GM12874 (cell line): ENCODE measurements at regions not wholly inside any gene's neighbourhood (a gene's known extent, or its start where the extent isn't known, plus 50 kb on each side); places are given as distances from the start of the nearest gene placed in this dataset.

Experiments used
- TF ChIP-seq, protein P1 (sequence below): IDR thresholded peaks from 2 replicates; pipeline ENCODE4 v1.5.1; 2011; ENCODE audit warnings: low read depth, mild to moderate bottlenecking, control low read depth, low read length, moderate library complexity; ENCODE audit not compliant: insufficient read depth

DNA sequence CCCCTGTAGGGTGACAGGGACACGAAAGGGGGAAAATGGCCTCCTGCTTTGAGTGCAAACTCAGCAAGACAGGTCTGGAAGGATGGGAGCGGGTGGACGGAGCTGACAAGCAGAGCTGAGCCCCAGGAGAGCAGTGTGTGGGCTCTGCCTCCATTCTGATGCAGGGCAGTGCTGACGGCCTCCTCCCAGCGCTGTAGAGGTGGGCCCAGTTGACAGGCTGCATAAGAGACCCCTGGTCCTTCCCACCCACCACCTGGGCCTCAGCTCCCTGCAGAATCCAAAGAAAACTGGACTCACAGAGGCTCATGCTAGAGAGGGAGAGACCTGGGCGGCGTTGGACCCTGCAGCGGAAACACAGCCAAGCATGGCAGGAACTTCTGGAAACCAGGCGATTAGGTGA is 1113.4 kb downstream of the BRD1 start:
- TF ChIP-seq, protein P1, sequence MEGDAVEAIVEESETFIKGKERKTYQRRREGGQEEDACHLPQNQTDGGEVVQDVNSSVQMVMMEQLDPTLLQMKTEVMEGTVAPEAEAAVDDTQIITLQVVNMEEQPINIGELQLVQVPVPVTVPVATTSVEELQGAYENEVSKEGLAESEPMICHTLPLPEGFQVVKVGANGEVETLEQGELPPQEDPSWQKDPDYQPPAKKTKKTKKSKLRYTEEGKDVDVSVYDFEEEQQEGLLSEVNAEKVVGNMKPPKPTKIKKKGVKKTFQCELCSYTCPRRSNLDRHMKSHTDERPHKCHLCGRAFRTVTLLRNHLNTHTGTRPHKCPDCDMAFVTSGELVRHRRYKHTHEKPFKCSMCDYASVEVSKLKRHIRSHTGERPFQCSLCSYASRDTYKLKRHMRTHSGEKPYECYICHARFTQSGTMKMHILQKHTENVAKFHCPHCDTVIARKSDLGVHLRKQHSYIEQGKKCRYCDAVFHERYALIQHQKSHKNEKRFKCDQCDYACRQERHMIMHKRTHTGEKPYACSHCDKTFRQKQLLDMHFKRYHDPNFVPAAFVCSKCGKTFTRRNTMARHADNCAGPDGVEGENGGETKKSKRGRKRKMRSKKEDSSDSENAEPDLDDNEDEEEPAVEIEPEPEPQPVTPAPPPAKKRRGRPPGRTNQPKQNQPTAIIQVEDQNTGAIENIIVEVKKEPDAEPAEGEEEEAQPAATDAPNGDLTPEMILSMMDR, result no peak

DNA sequence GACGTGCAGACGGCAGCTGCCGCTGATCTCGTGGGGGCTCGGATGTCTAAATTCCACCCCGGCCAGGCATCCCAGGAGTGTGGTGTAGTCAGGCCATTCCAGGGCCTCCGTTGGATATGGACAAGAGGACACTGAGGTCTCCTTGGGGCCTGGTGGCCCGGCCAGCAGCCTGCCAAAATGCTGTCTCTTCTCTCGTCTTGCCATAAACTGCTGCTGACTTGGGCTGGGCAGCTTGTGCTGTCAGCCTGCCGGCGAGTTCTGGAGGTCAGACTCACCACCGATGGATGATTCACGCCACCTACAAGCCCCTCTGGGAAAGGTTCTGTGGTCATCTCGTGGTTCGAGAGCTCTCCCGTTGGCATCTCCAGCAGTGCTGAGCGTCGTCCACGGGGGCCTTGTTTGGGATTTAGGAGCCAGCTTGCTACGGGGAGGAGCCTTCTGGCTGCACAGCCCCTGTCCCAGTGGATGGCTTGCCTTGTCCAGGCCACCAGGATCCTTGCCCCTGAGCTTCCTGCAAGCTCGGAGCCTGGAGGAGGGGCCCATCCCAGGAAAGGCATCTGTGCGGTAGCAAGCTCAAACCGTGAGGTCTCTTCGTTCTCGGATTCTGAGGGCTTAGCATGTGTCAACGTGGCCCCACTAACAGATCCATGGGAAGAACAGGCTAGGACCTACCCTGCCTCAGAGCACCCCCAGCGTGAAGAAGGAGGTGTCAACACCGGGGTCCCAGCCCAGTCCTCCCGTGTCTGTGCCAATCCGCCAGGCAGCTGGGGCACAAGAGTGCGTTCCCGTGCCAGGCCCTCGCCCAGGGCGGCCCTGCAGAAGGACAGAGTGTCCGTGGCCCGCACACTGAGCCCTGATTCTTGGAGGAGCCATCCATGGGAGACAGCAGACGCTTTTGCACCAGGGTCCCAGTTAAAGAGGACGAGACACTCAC is 1114.1 kb downstream of the BRD1 start:
- TF ChIP-seq, protein P1, result no peak

DNA sequence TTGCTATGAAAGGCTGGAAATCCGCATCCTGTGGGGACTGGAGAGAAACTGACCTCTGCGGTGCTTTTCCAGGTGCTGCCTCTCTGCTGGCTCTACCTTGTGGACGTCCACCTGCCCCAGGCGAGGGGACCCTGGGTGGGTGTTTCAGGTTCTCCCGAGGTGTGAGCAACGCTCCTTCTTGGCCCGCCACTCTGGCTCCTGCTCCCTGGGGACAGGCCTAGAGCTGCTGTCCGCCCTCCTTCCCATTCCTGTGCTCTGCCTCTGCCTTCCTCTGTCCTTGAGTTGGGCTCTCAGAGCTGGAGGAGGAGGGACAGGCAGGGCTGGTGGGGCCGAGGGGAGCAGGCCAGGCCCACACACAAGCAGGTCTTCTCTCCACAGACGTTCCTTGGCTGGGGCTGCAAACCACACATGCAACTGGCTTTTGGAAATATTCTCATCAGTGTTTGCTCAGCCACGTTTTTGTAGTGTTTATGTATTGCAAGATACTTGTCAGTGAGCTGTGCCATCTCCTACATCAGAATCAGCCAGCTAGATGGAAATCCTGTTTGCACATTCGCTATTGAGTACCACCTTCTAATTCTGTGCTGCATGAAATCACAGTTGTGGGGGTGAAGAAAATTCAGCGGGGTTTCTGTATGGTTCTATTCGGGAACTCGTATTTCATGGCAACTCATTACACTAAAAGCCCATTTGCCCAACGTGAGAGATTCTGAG is 1115.0 kb downstream of the BRD1 start:
- TF ChIP-seq, protein P1, result no peak

DNA sequence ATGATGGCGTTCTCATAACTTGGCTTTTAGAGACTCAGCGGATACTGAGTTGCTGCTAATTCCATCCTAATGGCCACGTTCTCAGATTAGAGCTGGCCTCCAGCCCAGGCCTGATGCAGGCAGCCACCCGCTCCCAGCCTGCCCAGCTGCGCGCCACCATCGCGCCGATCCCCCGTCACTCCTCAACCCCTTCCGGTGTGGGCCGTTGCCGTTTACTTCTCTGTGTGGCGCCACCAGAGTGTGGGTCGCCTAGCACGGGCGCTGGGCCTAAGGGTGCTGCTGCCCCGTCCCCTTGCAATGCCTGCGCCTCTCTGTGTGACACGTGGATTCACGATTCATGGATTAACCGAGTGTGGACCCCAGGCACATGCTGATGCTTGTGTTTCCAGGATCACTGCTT is 1116.0 kb downstream of the BRD1 start:
- TF ChIP-seq, protein P1, result no peak

DNA sequence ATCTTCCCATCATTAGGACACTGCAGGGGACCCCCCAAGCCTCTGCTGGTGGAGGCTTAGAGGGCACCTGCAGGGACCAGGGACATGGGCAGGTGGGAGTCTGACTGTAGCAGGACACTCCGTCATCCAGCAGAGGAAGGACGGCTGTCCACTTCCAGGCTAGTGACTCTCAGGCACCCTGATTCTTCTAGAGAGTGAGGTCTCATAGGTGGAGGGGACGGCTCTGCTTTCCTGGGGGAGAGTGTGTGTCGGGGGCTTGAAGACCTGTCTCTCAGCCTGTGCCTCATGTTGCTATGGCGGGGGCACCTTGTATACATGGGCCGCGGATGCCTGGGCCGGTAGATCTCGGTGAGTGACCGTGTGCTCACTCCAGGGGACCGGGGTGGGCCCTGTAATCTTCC is 1116.6 kb downstream of the BRD1 start:
- TF ChIP-seq, protein P1, result no peak

DNA sequence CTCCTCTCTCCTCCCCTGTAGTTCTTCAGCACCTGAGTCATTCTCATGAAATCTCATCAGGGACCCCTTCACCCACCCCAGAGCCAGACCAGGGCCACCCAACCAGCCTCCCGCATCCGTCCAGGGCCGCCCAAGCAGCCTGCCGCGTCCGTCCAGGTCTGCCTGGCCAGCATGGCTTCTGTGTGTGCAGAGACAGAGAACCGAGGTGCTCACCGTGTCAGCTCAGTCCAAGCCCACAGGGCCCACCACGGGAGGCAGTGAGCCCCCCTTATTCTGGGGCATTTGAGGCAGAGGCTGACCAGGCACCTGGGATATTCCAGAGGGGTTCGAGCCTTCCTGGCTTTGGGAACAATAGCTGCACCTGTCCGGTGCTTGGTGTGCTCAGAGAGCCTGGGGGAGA is 1117.3 kb downstream of the BRD1 start:
- TF ChIP-seq, protein P1, result no peak

DNA sequence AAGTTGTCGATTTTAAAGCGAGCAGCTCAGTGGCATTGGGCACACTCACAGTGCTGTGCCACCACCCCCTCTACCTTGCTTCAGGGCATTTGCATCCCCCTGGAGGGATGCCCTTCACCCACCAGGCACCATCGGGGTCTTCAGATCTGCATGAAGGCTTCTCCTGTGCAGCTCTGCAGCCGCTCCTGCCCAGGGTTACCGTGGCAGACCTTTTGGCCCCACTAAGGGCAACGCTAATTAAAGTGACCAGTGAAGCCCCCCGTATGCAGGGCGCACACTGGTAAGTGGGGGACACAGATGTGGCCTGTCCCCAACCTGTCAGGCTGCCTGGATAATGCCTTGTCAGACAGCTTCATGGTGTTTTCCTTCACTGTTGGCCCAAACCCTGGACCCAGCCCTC is 1117.7 kb downstream of the BRD1 start:
- TF ChIP-seq, protein P1, result no peak
